Esophagus muscularis mucosa (tissue), 3 donors: ENCODE measurements at regions not wholly inside any gene's neighbourhood (a gene's known extent, or its start where the extent isn't known, plus 50 kb on each side); places are given as distances from the start of the nearest gene placed in this dataset.

ENCODE experiments used
- CTCF ChIP-seq, 3 experiments: fragments of 200-600 bp in 2 of 3; fragments of 450-650 bp in 1 of 3; sonication (generic) in 2 of 3; IDR thresholded peaks; one replicate each; pipeline ENCODE4 v1.5.1; 2017 to 2019; ENCODE audit warnings: antibody characterized with exemption in 3 of 3, mild to moderate bottlenecking in 2 of 3, moderate library complexity in 1 of 3
- POLR2A ChIP-seq: fragments of 450-650 bp; IDR thresholded peaks from one replicate; pipeline ENCODE4 v1.6.1; 2017; ENCODE audit warnings: antibody characterized with exemption, moderate library complexity, mild to moderate bottlenecking, low read depth
- POLR2AphosphoS5 ChIP-seq, 2 donors: sonication (generic); formaldehyde crosslinking; IDR thresholded peaks; one replicate each; pipeline ENCODE4 v1.6.1; 2017; ENCODE audit warnings: antibody characterized with exemption in 2 of 2

GRCh38 chr1:105779727-105780126 lies 1276.7 kb upstream of the PRMT6 start:
- TF ChIP-seq CTCF (IDR thresholded peaks at IDR 0.05) (no peak), POLR2A (no peak), POLR2AphosphoS5 (IDR thresholded peaks at IDR 0.05) (no peak)
